SK-N-SH treated with all-trans-retinoic acid at 6 μM for 48 hours (cell line): ENCODE measurements at regions not wholly inside any gene's neighbourhood (a gene's known extent, or its start where the extent isn't known, plus 50 kb on each side); places are given as distances from the start of the nearest gene placed in this dataset.

Experiments used
- ARNTL ChIP-seq: fragments of 450-650 bp; formaldehyde crosslinking; IDR thresholded peaks from 2 replicates; pipeline ENCODE4 v1.5.0; 2020; ENCODE audit warnings: low read depth, mild to moderate bottlenecking, moderate library complexity, borderline replicate concordance
- CSDC2 ChIP-seq: fragments of 250-450 bp; sonication (Bioruptor Pico); IDR thresholded peaks from 2 replicates; pipeline ENCODE4 v1.5.0; 2020; ENCODE audit warnings: mild to moderate bottlenecking, moderate library complexity
- RARB ChIP-seq: fragments of 250-450 bp; sonication (Bioruptor Pico); IDR thresholded peaks from 2 replicates; pipeline ENCODE4 v1.8.0; 2021; ENCODE audit warnings: mild to moderate bottlenecking, moderate library complexity

DNA sequence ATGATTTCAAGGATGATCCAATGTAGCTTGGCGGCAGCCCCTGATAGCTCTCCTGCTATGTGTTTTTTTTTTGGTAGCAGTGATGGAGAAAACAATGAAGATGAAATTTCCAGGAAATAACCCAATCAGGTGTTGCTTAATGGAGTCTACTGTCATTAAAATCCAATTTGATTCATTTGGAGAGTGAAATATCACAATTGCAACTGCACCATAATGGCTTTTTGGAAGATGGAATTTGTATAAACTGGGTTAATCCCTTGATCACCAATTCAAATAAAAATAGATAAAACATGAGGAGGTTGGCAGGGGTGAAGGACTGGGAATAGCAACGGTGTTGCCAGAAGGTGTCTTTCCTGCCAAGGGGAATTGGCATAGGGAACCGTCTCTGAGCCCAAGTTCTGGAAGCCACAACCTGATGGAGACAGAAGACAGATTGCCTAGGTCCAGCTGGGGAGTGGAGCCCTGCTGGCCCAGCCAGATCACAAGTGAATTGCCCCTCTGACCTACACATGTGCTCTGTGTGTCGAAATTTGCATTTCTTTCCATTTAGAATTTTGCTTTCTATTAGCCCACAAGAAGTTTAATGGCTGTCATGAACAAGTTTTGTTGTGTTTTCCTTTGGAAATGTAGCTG, 170.3 kb upstream of the SPRED2 start:
- TF ChIP-seq ARNTL: no peak
- no peak for TF ChIP-seq CSDC2 (CRISPR knock-in tag)
- no peak for TF ChIP-seq RARB (CRISPR knock-in tag)
